ENCODE measurements at regions not wholly inside any gene's neighbourhood (a gene's known extent, or its start where the extent isn't known, plus 50 kb on each side); places are given as distances from the start of the nearest gene placed in this dataset.

DNA sequence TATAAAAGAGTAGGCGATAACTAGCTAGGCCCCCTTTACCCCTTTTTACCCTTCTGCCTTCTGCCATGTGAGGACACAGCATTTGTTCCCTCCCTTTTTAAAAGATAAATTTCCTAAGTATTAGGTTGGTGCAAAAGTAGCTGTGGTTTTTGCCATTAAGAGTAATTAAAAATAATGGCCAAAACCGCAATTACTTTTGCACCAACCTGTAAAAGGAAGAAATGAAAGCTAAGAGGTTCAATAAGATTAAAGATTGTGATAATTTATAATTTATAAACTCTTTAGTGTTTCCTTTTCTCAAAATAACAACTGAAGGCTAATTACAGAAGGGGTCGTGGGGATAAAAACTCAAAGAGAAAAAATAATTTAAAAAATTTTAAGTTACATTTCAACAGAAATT lies 283.5 kb upstream of the PDZRN3 start:
- Histone ChIP-seq H3K79me2 (ENCODE audit: insufficient read depth) (no peaks in the 10 kb centered on the region), H3F3A (replicated peaks; ENCODE audit: insufficient read depth) (no peaks in the 10 kb centered on the region), H3K9ac (no peak overlapping the region), H3K4me3 (ENCODE audit: low read depth in 2 of 2, low read length in 1 of 2) (no peak overlapping the region), H3K9me2 (no peaks in the 10 kb centered on the region), H3K9me3 (no peaks in the 10 kb centered on the region), H3K4me2 (no peak overlapping the region), H4K20me1 (ENCODE audit: insufficient read depth) (no peaks in the 10 kb centered on the region), H3K27ac (ENCODE audit: low read depth in 2 of 2, low read length in 1 of 2) (no peak overlapping the region), H3K4me1 (ENCODE audit: control insufficient read depth in 1 of 2, insufficient read depth in 2 of 2, low read depth in 1 of 2, low read length in 1 of 2) (no peaks in the 10 kb centered on the region), H3K27me3 (ENCODE audit: insufficient read depth) (no peaks in the 10 kb centered on the region), H2AFZ (ENCODE audit: low read depth) (no peak overlapping the region), H3K36me3 (replicated peaks in 1 of 2; ENCODE audit: control insufficient read depth in 1 of 2, insufficient read depth in 2 of 2, low read length in 1 of 2) (no peaks in the 10 kb centered on the region)
- no peak for TF ChIP-seq TEAD4 (IDR thresholded peaks at IDR 0.05; ENCODE audit: borderline replicate concordance, insufficient read depth)
- TF ChIP-seq RCOR1 (IDR thresholded peaks at IDR 0.05; ENCODE audit: low read length), result no peak
- no peak for TF ChIP-seq GATA2 (CRISPR knock-in tag; IDR thresholded peaks at IDR 0.05)
- TF ChIP-seq MEF2A (IDR thresholded peaks at IDR 0.05; ENCODE audit: borderline replicate concordance, low read depth), result no peak
- no peak for DNase-seq
- WGBS (ENCODE audit: low lambda C conversion rate), result 46% methylated on average over 3 of the region's 3 CpGs
- CTCF ChIA-PET, result interaction anchor here (0.6 kb wide), 1 partner anchor 1127 kb away, joined by 3 read pairs; no protein-coding TSS in a partner anchor
- POLR2A ChIA-PET, result no interaction called here

- Histone ChIP-seq H3K9ac (no peak overlapping the region), H2AFZ (ENCODE audit: low read depth) (no peak overlapping the region), H3K4me2 (no peak overlapping the region), H3K9me2 (no peaks in the 10 kb centered on the region), H3K9me3 (no peaks in the 10 kb centered on the region), H4K20me1 (ENCODE audit: insufficient read depth) (no peaks in the 10 kb centered on the region), H3K27me3 (ENCODE audit: insufficient read depth) (no peaks in the 10 kb centered on the region), H3K4me1 (ENCODE audit: control insufficient read depth in 1 of 2, insufficient read depth in 2 of 2, low read depth in 1 of 2, low read length in 1 of 2) (no peaks in the 10 kb centered on the region), H3K79me2 (ENCODE audit: insufficient read depth) (no peaks in the 10 kb centered on the region), H3K27ac (ENCODE audit: low read depth in 2 of 2, low read length in 1 of 2) (no peak overlapping the region), H3K4me3 (ENCODE audit: low read depth in 2 of 2, low read length in 1 of 2) (no peak overlapping the region), H3F3A (replicated peaks; ENCODE audit: insufficient read depth) (no peaks in the 10 kb centered on the region), H3K36me3 (replicated peaks in 1 of 2; ENCODE audit: control insufficient read depth in 1 of 2, insufficient read depth in 2 of 2, low read length in 1 of 2) (no peaks in the 10 kb centered on the region)
- 6% methylated on average over 2 of the region's 2 CpGs for WGBS (ENCODE audit: low lambda C conversion rate)
- POLR2A ChIA-PET, result no interaction called here
- CTCF ChIA-PET, result no interaction called here
- TF ChIP-seq POLR2AphosphoS5 (IDR thresholded peaks at IDR 0.05; ENCODE audit: low read depth, low read length) (no peak), TAF1 (IDR thresholded peaks at IDR 0.05; ENCODE audit: borderline replicate concordance, low read depth, low read length) (no peak), GATA2 (CRISPR knock-in tag; IDR thresholded peaks at IDR 0.05) (no peak), GABPA (IDR thresholded peaks at IDR 0.05; ENCODE audit: low read depth) (no peak), ZBTB33 (IDR thresholded peaks at IDR 0.05; ENCODE audit: borderline replicate concordance, low read depth) (no peak), FOXM1 (IDR thresholded peaks at IDR 0.05; ENCODE audit: low read depth) (no peak), FOSL2 (IDR thresholded peaks at IDR 0.05; ENCODE audit: borderline replicate concordance, low read depth) (no peak), FOXJ3 (CRISPR knock-in tag; IDR thresholded peaks at IDR 0.05) (no peak), REST (IDR thresholded peaks at IDR 0.05; ENCODE audit: low read depth, low read length) (no peak), YY1 (IDR thresholded peaks at IDR 0.05; ENCODE audit: low read depth) (no peak), EP300 (IDR thresholded peaks at IDR 0.05; ENCODE audit: borderline replicate concordance in 1 of 2, low read depth in 1 of 2, low read length in 1 of 2) (no peak), TEAD4 (IDR thresholded peaks at IDR 0.05; ENCODE audit: borderline replicate concordance, insufficient read depth) (no peak), NFIC (IDR thresholded peaks at IDR 0.05; ENCODE audit: borderline replicate concordance) (no peak), JUND (IDR thresholded peaks at IDR 0.05) (no peak), NRF1 (IDR thresholded peaks at IDR 0.05; ENCODE audit: low read depth, low read length) (no peak), RXRA (IDR thresholded peaks at IDR 0.05; ENCODE audit: borderline replicate concordance, low read depth) (no peak), RAD21 (IDR thresholded peaks at IDR 0.05; ENCODE audit: low read length) (no peak), IRF3 (IDR thresholded peaks at IDR 0.05; ENCODE audit: low read depth, low read length) (no peak), TCF12 (IDR thresholded peaks at IDR 0.05) (no peak)
- DNase-seq, result no peak
These were observed 276.9 kb upstream of the PDZRN3 start for GRCh38 chr3:73901686-73902085.
